DMS53 treated with DMSO at 0.1 percent for 48 hours (cell line): ENCODE measurements at regions not wholly inside any gene's neighbourhood (a gene's known extent, or its start where the extent isn't known, plus 50 kb on each side); places are given as distances from the start of the nearest gene placed in this dataset.

Experiments
- DNase-seq: peaks from one replicate; lab custom pipeline; 2025; ENCODE audit not compliant: unreplicated experiment; lab: John Stamatoyannopoulos, UW

DNA sequence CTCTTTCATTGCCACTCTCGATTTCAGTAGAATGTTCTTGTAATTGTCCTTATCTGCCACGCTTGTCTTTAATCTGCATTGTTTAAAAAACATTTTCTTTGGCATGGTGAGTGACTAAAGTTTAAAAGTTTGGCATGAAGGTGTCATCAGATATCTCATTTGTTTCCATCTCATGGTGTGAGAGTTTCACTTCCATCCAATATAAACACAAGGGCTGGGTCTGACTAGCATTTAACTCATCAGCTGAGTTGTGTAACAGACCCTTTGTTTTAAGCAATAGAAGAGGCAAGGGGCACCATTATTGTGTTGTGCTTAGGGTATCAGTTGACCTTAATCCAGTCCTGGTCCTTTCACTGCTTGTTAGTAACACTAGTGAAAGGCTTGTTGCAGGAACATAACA is 49.9 kb upstream of the IL12A start:
- DNase-seq: no peak
